Frontal cortex (tissue), 3 donors: ENCODE measurements at regions not wholly inside any gene's neighbourhood (a gene's known extent, or its start where the extent isn't known, plus 50 kb on each side); places are given as distances from the start of the nearest gene placed in this dataset.
A peak's percentile ranks its signal among the peaks of the same experiment; 100 is the strongest.
"Not testable (repeated sequence)": the region's sequence is repeated elsewhere in the genome, so short reads cannot be mapped to it uniquely, and the experiment has no call there.

Experiments used
- DNase-seq, 2 donors: peaks; one replicate each; pipeline ENCODE4 v3.0.0; 2012; ENCODE audit warnings: low spot score in 2 of 2
- FAIRE-seq: peaks from 2 replicates; lab custom pipeline; 2012; peaks lifted over from hg19 to GRCh38; lab: Jason Lieb, UNC
- donor health status: control.
- donor health status: control.
- donor health status: control.

DNA sequence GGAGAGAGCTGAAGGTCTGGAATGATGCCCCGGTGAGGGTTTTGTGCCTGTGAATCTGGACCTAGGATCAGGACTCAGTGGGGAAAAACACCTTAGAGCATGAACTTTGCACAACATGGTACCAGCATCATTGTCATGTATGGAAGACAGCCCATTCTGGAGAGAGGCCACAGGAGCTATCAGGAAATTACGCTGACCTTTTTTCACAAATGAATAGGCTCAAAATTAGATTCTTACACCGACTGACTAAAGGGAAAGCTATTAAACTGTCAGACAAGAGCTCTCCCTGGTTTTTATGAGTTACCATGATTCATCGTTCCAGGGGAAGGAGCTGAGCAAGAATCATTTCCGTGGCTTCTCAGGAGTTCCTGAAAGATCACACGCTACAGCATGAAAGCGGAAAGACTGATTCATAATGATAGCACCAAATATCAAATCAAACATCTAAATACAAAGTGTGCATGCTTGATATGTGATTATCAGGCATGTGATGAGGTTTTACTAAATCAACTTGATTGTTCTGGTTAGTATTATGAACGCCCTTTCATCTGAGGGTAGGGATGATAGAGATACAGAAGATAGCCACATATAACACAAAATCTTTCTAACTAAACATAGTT lies 224.9 kb upstream of the SMLR1 start:
- DNase-seq (no peak), FAIRE-seq (no peak)

DNA sequence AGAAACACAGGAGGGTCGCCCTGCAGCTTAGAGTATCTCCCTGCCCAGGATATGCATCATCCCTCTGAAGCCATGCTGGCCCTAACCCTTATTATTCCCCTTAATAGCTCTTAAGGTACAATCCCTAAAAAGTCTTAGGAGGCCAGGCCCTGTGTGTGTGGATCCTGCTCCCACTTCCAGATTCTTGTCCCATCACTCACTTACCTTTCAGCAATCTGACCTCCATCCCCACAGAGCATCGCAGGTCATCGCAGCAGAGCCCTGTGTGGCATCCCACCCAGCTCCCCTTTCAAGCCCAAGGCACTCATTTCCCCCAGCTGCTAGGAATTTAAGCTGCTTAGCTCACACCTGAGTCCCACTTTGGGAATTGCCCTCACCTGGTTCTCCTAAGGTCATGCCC lies 223.8 kb upstream of the SMLR1 start:
- no peak for FAIRE-seq
- no peak for DNase-seq

DNA sequence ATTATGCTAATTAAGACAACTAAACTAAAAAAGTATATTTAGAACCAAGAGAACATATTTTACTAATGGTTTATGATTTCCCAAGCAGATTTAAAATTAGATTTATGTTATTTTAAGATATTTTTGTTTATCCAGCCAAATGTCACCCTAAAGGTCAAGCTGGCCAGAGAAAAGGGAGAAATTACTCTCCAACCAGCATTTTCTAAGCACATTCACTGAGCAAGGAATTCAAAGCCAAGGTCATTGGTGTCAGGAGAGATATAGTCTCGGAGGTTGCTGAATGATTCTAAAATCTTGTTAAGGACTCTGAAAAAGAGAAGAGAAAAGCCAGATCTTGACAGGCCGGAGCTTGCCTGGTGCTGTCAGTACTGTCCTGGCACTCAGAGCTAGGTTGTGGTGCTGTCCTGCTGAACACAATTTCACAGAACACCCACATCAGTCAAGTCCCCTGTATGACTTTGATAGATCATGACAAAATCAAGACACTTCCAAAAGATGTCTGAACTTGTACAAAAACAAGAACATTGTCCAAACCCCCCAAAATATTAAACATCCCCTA lies 222.3 kb upstream of the SMLR1 start:
- FAIRE-seq (no peak), DNase-seq (no peak)

DNA sequence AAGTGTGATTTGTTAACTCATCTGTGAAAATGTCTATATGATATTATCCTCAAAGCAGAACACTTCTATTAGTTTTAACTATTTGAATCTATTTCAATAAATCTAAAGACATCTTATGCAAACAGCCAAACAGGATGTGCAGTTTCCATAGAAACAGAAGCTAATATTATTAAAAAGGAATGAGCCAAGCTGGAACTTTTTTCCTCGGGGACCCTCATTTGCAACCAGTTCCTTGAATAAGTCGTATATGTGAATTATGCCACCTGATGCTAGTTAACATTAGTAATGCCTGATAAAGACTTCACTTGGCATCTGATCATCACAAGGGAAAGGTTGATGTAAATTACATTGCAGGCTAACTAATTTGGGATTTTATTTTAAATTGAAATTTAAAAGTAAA lies 216.9 kb upstream of the SMLR1 start:
- DNase-seq: no peak
- FAIRE-seq: no peak

DNA sequence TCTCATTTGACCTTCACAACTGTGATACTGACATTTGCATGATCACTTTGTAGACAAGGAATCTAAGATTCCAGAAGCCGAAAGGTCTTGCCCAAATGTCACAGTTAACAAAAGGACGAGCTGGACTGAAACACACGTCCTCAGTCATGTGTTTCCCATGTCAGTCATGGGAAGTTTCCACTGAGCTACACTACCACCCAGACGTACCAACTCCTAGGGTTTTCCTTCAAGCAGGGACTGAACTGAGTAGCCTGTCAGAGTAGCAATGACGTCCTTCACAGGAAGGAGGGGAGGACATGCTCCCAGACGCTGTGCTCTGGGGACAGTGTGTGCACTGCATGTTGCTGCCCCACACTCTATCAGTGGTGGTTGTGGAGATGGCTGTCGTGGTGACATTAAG lies 215.8 kb upstream of the SMLR1 start:
- DNase-seq: no peak
- no peak for FAIRE-seq

DNA sequence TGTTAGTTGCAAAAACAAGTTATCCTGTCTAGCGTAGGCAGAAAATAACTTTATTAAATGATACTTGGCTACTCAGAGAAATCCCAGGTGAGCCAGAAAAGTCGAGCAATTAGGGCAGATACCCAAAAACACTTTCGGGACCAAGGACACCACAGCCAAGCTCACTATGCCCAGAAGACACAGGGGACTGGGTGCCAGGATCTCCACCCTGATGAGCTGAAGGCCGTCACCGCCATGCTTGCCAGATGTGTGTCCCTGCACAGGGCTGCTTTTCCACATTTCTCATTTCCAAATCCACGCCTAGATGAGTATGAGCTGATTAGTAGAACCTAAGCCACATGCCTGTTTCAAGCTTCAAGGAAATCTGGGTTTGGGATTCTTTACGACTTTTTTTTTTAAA lies 214.0 kb upstream of the SMLR1 start:
- FAIRE-seq (no peak), DNase-seq (no peak)

DNA sequence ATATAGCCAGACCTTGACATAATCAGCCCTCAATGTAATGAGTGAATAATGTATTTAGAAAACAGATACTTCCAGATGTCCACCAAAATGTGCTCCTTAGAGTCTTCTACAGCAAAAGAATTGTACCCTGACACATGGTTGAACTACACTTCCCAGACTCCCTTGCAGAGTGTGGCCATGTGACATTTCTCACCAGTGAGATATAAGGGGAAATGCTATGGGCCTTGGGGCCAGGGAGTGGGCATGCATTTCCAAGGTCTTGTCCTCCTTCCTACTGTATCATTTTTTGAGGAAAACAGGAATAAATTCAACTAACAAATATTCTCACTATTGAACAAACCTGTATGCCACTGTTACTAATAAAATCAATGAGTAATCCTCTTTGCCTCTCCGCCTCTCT lies 211.4 kb upstream of the SMLR1 start:
- no peak for FAIRE-seq
- no peak for DNase-seq

DNA sequence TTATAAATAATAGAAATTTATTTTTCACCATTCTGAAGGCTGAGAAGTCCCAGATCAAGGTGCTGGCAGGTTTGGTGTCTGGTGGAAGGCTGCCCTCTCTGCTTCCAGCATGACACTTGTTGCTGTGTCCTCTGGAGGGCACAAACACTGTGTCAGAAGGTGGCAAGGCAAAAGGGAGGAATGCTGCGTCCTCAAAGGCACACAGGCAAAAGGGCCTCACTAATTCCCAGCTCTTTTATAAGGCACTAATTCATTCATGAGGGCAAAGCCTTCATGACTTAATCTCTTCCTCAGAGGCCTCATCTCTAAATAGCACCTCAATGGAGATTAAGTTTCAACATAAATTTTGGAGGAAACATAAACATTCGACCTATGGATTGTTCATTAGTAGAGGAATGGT lies 209.5 kb upstream of the SMLR1 start:
- no peak for DNase-seq
- FAIRE-seq: no peak

DNA sequence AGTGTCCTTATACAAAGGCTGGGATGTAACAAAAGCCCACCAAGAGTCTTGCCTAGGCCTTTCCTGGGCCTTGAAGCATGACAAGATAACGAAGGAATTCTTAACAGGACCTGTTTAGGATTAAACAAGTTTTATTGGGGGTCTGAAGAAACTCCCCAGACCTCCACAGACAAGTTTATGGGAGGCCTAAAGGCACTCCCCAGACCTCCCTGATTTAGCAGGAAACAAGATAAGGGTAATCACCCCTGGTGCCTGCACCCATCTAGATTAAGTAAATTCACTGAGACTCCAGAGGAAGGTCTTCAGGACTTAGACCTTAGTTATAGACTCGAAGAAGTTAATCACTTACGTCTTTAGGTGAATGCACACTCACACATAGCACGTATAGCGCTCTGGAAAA lies 208.4 kb upstream of the SMLR1 start:
- not testable (repeated sequence) for FAIRE-seq, DNase-seq

DNA sequence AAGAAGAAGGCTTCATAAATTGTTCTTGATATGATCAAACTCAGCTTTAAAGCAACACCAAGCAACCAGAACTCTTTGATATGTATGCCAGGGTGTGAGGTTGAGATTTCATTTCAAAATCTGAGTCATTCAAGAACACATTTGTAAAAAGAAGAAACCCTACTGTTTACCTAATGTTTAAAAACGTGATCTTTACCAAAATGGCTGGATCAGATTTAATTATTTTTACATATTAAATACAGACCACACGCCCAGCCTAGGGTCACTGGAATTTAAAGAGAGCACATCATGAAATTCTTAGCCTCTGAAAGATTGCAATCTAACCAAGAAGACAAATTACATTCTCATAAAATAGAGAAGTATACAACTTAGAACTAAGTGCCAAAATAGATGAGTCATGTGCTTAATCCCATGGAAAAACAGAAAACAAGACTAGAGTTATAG lies 206.8 kb upstream of the SMLR1 start:
- DNase-seq (no peak), FAIRE-seq (no peak)

DNA sequence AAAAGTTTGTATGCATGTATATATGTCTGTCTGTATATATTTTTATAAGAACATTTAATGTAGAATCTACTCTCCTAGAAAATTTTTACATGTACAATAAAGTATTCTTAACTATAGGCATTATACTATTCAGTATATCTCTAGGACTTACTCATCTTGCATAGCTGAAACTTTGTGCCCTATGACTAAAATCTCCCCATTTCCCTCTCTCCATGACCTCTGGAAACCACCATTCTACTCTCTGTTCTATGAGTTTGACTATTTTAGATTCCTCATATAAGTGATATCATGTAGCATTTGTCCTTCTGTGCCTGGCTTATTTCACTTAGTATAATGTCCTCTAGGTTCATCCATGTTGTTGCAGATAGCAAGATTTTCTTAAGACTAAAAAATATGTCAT lies 205.1 kb upstream of the SMLR1 start:
- DNase-seq: no peak
- FAIRE-seq: no peak

DNA sequence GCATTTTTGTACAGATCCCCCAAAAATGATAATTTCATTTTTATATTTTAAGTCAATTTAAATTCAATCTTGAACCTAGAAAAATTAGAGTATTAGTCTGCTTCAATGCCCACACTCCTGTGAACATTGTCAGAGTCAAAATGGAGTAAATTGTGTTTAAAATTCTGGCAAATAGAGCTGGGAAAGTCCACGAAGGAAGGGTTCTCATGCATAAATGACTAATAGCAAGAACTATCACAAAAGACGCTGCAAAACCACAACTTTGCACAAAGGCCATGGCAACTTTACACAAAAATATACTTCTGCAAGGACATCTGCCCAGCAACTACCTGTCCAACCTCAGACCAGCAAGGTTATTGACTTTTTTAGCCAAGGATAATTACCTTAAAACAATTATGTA lies 203.2 kb upstream of the SMLR1 start:
- no peak for FAIRE-seq
- DNase-seq: no peak

DNA sequence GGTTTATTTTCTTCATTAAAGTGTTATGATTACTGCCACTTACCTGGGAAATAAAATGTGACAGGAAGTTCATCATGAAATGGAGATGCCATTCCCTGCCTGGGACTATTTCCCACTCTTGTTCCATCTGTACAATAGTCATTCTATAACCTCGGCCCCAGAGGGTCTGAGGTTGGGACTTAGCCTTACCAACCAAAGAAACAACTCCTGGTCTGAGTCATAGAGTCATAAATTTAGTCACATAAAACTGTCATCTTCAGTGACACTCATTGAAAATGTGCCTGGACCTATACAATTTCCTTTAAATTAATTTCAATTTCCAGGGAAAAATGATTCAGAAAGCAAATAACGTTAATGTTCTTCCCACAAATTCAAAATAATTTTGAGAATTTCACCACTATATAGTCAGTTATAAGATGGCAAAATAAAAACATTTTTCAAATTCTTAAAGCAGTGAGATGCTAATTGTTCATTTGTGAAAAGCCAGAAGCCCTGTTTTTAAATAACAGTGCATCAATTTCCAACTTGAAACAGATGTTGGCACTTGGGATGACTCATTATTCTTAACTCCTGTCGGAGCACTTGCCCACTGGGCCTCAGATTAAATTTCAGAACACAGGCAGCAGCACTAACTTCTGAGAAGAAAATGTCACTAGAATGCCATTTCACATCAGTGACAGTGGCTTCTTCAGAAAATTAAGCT lies 201.2 kb upstream of the SMLR1 start:
- DNase-seq (no peak), FAIRE-seq (no peak)

DNA sequence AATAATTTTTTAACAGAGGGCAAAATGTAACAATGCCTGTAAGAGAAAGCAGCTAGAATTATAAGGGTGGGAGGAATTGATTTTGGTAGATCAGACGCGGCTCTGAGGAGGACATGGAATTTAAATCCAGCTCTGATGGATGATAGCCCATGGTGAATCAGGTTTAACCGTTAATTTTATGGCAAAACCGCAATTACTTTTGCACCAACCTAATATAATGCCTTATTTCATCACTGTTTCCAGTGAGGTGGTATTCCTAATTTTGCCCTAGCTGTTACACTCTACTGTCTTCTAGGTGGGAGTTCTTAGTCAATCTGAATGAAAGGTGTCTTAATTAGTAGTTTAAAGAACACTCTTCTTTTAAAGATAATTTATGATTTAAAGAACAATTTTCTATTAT lies 198.3 kb upstream of the SMLR1 start:
- FAIRE-seq: no peak
- no peak for DNase-seq

DNA sequence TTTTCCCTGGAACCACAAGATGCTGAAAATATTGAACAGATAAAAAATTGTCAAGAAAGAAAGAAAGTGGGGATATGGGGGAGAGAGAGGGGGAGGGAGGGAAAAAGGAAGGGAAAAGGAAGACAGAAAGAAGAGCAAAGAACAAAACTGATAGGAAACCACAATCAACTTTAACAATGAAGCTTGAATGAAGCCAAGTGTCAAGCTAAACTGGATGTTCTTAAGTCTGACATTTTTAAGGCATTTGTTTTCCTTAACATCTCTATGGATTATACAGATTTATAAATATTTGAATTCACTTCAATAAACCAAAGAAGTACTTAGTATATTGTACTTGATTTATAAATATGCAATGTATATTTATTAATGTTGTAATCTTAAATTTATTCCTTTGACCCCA lies 197.6 kb upstream of the SMLR1 start:
- DNase-seq (no peak), FAIRE-seq (no peak)

DNA sequence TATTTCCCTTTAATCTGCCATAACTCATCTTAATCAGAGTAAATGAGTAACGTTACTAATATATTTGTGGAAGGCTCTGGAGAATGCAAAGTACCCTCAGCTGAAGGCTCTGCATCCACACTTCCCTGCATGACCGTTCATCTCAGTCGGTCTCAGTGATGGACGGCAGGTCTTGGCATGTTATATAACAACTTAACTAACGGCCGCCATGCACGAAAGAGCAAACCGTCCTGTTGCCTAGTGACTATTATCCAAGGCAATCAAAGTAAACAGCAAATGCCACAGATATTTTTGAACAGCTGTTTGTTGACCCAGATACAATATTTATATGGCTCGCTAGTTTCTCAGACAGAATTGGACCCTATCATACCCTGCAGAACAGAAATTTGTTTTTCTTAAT lies 194.9 kb upstream of the SMLR1 start:
- DNase-seq (peak in 1 of 2 donors; percentile 4), FAIRE-seq (no peak)

DNA sequence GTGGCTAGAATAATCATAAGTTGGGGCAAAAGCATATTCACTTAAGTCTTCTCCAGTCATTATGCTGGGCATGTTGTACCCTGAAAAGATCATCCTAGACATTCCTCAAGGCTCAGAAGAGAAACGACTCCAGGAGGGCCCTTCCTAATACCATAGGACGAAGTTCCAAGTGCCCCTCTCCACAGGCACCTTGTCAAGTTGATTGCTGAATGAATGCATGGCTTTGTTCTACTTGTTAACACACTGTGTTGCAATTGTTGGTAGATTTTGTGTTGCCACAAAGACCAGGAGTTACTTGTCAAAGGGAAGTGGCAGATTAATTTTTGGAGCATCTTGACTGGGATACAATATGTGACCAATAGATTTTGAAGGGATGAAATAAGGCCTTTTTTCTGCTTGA lies 194.3 kb upstream of the SMLR1 start:
- no peak for FAIRE-seq
- no peak for DNase-seq

DNA sequence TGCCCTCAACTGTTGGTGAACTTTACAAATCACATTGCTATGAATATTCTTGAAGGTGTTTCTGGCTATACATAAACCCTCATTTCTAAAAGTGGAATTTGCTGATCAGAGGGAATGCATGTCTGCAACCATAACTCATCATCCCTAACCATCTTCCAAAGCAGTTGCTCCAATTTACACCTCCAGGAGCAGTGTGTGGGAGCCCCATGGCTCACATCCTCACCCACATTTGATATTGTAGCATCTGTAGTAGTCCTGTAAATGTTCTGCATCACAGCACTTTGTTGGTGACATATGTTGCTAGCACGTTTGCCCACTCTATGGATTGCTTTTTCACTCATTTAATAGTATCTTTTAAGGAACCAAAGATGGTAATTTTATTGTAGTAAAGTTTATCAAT lies 183.8 kb upstream of the SMLR1 start:
- DNase-seq: no peak
- no peak for FAIRE-seq

DNA sequence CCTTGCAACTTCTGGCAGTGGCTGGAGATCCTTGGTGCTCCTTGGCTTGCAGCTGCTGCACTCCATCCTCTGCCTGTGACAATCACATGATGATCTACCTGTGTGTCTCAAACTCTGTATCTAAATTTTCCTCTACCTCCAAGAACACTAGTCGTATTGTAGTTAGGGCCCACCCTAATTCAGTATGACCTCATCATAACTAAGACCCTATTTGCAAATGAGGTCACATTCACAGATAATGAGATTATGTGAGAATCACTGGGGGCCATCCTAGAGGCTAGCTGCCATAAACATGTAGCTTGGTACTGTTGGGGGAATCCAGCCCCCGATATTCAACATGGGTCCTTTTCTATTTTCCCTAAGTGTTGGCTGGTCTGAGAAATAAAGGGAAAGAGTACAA lies 183.0 kb upstream of the SMLR1 start:
- DNase-seq (no peak), FAIRE-seq (no peak)

DNA sequence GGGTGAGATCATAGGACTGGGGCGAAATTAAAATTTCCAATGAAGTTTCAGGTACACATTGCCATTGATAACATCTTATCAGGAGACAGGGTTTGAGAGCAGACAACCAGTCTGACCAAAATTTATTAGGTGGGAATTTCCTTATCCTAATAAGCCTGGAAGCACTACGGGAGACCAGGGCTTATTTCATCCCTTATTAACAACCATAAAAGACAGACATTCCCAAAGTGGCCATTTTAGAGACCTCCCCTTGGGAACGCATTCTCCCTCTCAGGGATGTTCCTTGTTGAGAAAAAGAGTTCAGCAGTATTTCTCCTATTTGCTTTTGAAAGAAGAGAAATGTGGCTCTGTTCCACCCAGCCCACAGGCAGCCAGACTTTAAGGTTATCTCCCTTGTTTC lies 182.4 kb upstream of the SMLR1 start:
- not testable (repeated sequence) for FAIRE-seq, DNase-seq

DNA sequence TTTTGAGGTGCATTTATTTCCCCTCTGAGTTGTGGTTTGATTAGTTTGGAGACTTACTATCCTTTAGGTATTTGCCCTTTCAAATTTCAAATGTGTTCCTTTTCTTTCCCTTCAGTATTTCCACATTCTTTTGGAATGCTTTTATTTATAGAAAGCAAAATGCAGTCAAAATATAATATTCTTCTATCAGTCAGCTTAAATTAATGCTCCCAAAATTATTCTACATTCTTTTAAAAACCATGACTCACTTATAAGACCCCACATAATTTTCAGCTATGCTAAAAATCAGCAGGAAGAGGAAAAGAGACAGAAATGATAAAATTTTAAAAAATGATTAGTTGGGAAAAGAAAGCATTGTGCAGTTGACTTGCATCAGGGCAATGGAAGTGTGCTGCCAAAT lies 180.0 kb upstream of the SMLR1 start:
- no peak for DNase-seq
- no peak for FAIRE-seq

DNA sequence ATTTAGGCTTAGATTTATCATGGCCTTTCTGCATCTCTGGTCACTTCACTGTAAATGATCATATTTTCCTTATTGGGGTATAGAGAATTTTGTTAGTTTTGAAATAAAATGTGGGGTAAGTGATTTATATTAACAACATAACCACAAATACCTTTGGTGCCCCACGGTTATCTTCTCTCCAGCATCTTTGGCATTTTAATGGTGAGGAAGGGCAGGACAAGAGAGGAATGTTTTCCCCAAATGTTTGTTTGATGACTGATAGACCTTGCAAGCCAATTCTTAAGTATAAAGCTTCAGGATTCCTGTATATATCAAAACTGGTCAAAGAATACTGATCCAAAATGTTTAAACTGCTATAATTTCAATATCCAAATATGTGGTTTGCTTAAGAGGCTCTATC lies 171.6 kb upstream of the SMLR1 start:
- FAIRE-seq (no peak), DNase-seq (no peak)
